Fibroblast of skin of left biceps (primary cell): ENCODE measurements at regions not wholly inside any gene's neighbourhood (a gene's known extent, or its start where the extent isn't known, plus 50 kb on each side); places are given as distances from the start of the nearest gene placed in this dataset.
"Not testable (repeated sequence)": the region's sequence is repeated elsewhere in the genome, so short reads cannot be mapped to it uniquely, and the experiment has no call there.

Source experiments
- DNase-seq, 2 experiments: peaks; one replicate each; pipeline ENCODE4 v3.0.0-alpha.2; 2013; ENCODE audit warnings: low read depth in 2 of 2

DNA sequence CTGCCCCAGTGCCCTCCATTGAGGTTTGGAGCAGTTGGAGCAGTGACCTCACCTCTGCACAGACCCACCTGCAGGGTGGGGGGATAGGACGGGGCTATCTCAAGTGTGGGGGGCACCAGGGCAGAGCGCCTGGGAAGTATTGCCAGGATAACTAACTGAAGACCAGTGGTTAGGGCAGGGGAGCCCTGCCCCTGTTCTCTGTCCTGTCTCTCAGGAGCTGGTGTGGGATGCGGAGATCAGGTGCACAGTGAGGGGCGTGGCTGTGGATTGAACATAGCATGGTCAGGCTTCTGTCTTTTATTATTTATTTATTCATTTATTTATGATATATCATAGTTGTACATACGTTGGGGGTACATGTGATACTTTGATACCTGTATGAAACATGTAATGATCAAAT, 256.6 kb downstream of the GADD45G start:
- DNase-seq, result not testable (repeated sequence)

DNA sequence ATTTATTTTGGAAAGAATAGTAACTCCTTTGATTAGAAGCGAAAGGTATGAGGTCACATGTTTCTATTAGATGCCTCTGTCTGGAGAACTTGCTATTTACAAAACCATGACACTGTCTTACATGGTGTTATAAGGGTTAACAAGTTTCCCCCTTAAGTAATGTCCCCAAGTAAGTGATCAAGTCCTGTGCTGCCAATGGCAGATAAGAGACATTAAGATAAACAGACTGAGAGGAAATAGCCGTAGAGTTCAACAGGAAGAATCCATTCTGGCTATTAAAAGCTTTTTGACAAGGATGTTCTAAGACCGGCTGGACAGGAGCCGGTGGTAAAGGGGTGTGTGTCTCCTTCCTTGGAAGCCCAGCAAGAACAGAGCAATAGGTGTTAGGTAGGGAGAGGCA, 257.5 kb downstream of the GADD45G start:
- DNase-seq, result no peak

DNA sequence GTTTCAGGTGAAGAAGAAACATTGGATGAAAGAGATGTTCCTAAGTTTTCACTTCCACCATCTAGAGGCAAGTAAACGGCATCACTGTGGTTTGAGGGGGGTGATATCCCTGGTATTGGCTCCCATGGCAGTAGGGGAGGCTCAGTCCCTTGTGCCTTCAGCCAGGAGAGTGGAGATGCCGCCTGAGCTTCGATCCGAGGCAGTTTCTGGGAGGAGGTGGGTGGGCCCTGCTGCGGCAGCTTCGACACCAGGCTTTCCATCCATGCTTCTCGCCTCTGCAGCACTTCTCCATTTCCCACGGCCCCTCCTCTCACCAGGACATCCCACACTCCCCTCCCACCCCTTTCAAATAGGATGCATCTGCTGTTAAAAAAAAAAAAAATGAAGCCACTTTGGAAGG, 258.3 kb downstream of the GADD45G start:
- DNase-seq, result no peak

DNA sequence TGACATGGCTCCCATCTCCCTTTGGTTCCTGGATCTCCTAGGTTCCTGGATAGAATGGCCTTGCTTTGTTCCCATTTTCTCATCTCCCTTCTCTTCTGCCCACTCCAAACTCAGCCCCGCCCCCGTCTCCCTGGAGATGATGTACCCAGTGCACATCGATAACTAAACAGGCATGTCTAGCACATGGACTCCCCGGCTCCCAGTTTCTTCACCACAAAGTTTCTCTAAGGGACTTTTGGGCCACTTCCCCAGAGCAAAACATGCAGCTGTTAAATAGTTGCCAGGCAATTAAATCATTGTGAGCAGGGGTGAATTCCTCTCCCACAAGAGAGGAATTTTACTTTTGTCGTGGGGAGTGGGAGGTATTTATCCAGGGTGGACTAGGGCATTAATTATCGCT, 259.0 kb downstream of the GADD45G start:
- DNase-seq, result no peak

DNA sequence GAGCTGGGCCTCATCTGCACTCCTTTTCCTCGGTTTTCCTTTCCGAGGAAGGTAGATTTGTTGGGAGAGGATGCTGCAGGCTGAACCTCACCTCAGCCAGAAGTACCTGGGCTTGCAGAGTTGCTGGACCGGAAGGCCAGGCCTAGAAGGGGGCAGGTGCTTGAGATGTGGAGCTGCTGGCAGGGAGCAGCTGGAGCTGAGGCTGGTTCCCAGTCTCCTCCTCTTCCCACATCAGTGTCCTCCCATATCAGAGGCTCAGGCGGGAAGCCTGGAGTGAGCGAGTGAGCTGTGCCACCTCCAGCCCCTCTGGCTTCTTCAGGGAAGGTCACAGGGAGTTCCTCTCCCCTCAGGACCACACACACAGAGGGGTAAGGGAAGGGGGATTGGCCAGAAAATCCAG, 259.4 kb downstream of the GADD45G start:
- DNase-seq, result no peak

GRCh38 chr9:89864731-89865130, 259.9 kb downstream of the GADD45G start:
- no peak for DNase-seq

DNA sequence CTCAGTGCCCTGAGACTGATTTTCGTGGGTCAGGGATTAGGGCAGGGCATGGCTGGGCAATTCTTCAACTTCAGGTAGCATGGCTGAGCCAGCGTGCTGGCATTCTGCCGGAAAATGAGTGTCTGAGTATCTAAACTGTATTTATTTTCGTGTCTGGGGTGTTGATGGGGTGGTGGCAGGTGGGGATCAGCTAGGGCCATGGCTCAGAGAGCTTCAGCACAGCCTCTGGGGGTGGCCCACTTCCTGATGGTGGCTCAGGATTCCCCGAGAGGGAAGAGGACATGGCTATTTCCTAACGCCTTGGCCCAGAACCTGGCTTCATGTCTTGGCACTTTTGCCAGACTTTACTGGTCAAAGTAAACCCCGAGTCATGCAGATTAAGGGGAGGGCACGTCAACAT, 260.5 kb downstream of the GADD45G start:
- DNase-seq, result no peak

DNA sequence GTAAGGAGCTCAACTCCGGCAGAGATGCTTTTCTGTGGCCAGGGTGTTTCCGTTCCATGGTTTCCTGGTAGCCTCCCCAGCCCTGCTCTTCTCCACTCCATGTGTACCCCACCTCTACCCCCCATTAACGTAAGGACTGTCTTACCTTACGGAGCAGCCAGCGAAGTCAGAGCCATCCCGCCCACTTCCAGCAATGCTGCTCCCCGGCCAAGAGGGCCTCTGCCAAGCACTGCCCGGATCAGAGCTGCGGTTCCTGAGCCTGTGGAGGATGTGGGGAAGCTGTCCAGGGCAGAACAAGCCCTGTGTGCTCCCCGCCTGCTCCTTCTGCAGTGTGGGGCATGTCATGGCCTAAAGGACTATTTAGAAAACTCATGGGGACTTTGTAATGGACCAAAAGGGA, 261.2 kb downstream of the GADD45G start:
- no peak for DNase-seq

- no peak for DNase-seq
Observed at GRCh38 chr9:89866701-89867100, 261.9 kb downstream of the GADD45G start.

DNA sequence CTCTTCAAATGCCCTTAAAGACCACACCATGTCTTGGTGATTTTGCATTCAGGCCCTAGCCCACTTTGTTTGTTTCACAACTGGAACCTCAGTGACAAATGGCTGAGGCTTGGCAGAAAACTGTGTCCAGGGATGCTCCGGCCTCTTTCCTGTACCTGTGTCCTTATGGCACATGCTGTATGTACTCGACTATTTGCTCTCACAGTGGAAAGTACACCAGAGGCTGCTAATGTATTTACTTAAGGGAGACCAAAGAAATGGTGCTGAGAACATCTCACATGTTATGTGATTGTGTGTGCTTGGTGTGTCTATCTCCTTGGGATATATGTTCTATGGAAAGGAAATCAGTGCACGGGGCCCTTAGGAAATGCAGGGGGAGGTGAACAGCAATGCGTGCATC, 263.3 kb downstream of the GADD45G start:
- DNase-seq, result no peak

GRCh38 chr9:89869793-89870580, 265.2 kb downstream of the GADD45G start:
- DNase-seq, result no peak

DNA sequence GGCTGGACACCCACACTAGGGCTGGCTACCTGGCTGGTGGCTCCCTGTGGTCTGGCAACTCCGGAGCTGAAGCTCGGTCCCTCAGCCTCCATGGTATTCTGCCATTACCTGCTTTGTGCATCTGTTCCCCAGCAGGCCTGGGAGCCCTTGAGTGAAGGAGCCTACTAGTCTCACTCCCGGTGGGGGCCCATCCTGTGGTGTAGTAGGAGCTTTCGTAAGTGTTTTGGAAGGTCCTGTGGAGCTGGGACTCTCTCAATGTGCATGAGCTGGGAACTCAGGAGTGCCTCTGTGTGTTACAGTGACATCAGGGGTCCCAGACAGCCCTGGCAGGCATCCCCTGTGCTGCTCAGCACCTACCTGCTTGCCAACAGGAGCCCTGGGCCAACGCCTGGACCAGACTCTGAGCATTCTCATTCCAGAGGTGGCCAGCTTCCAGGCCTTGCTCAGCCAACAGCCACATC, 267.1 kb downstream of the GADD45G start:
- DNase-seq, result no peak

GRCh38 chr9:89872426-89872912, 267.7 kb downstream of the GADD45G start:
- no peak for DNase-seq

GRCh38 chr9:89872913-89873707, 268.3 kb downstream of the GADD45G start:
- DNase-seq, result no peak

- no peak for DNase-seq
Observed at GRCh38 chr9:89873801-89874200, 269.0 kb downstream of the GADD45G start.

DNA sequence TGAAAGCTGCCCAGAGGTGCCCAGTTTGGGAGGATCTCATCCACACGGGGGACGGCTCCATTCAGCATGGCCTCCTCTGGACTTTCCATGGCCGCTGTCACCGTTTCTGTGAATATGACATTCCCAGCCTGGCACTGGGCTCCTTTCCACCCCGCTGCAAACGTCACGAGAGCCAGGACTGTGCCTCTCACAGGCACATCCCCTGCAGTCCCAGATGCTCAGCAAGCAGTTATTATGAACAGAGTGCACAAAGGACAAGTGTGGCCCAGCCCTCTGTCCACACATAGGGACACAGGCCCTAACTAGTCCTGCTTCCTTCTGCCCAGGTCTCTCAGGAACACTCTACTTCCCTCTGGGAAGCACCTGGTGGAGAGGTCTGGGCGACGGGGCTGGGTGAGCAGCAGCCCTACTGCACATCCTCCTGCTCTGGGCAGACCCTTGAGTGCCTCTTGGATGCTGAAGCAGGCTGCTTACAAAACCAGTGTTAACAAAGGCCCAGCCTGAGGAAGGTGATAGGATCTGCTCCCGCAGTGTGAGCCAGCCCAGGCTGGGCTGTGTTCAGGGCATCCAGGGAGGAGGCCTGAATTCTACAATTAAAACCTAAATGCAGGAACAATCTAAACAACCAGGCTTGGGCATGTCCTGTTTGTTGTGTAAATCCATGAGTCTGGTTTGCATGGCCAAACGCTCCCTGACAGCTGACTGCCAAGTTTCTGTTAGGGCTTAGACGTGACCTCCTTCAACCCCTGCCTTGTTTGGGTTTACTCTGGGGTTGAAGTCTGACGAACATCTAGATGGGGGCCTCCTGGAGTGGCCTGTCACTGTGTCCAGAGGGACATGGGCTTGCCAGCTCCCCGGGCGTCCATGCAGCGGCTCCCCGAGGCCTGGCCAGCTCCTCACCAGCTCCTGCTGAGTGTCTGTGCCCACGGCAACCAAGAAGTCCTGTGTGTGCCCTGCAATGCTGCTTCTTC, 269.8 kb downstream of the GADD45G start:
- no peak for DNase-seq

- DNase-seq, result no peak
Observed at GRCh38 chr9:89877051-89878002, 272.5 kb downstream of the GADD45G start.

DNA sequence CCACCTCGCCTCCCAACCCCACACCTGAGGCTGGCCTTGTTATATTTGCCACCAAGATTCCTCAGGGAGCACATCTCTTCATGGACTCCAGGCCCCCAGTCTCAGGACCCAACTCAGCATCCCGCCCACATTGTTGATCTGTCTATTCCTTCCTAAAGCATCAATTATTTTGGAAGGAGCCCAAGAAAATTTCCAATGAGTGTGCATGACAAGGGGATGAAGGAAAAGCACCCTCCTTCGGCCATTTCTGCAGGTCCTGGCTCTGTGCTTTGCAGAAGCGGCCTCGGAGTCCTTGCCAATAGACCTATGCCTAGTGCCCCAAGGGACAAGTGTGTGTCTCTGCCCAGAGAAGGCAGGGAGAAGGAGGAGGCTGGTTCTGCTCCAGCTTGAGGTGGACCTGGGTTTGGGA, 273.2 kb downstream of the GADD45G start:
- DNase-seq, result no peak

GRCh38 chr9:89878687-89879086, 273.9 kb downstream of the GADD45G start:
- DNase-seq, result no peak

DNA sequence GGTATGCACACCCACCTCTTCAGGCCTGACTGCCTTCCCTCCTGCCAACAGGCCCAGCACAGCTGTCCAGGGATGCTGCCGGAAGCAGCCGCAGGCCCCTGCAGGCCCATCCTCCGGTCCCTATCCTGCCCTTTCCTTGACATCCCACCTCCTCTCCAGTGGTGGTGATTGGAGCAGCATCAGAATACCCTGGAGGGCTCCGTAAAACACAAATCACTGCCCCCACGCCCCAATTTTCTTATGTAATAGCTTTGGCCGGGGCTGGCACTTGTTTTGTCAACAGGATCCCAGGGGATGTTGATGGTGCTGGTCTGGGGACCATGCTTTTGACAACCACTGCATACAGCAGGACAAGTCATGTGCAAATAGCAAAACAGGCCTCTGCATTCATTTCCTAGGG, 274.5 kb downstream of the GADD45G start:
- DNase-seq, result no peak

DNA sequence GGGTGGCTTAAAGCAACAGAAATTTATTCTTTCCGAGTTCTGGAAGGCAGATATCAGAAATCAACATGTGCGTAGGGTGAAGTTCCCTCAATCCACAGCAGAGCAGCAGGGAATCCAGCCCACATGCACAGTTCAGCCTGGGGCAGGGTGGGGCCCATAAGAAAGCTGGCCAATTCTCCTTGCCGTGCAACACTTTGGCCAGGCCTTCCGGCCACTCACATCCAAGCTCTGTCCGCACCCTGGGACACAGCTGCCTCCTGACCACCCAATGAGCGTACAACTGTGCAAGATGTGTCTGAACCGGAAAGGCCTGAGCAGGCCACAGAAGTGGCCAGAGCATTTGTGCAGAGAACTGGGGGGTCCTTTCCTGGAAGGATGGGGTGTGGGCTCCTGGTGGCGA, 274.9 kb downstream of the GADD45G start:
- DNase-seq, result no peak
